ENCODE measurements at regions not wholly inside any gene's neighbourhood (a gene's known extent, or its start where the extent isn't known, plus 50 kb on each side); places are given as distances from the start of the nearest gene placed in this dataset.

GRCh38 chr17:72408641-72409040, 287.8 kb downstream of the SOX9 start:
- intact Hi-C loops (cut with DNase I, micrococcal nuclease), result no loop called here
- no peak overlapping the region for H3K27ac Mint-ChIP-seq

GRCh38 chr17:72409405-72410002, 288.7 kb downstream of the SOX9 start:
- DNase-seq, result no peak
- ChIA-PET POLR2A (no interaction called here), CTCF (no interaction called here)
- no peak overlapping the region for H3K4me3 Mint-ChIP-seq
- H3K4me1 ChIP-seq (ENCODE audit: insufficient read depth, low read length), result no peaks in the 10 kb centered on the region
- no peak overlapping the region for H3K4me3 ChIP-seq (ENCODE audit: low read length)
- H3K9me3 ChIP-seq (ENCODE audit: control insufficient read depth in 1 of 2, insufficient read depth in 1 of 2, low read length in 2 of 2), result peaks cover 0 to 7% of the 10 kb centered on the region in 2 experiments
- H3K27ac ChIP-seq (ENCODE audit: low read depth in 1 of 2, low read length in 2 of 2), result no peak overlapping the region
- no peak for ATAC-seq (ENCODE audit: poor library complexity)
- TF ChIP-seq CTCF (IDR thresholded peaks at IDR 0.05), result no peak
- H3K27ac Mint-ChIP-seq, result no peak overlapping the region
- no peaks in the 10 kb centered on the region for H3K36me3 ChIP-seq (ENCODE audit: insufficient read depth, low read length)
- H3K36me3 Mint-ChIP-seq (ENCODE audit: low read depth), result no peaks in the 10 kb centered on the region
- no peaks in the 10 kb centered on the region for H3K27me3 ChIP-seq (ENCODE audit: control insufficient read depth in 1 of 2, insufficient read depth in 2 of 2, low read length in 2 of 2)
- no peaks in the 10 kb centered on the region for H3K4me1 Mint-ChIP-seq (ENCODE audit: low read depth)
- no peaks in the 10 kb centered on the region for H3K27me3 Mint-ChIP-seq
- no peaks in the 10 kb centered on the region for H3K9me3 Mint-ChIP-seq
- intact Hi-C loops (cut with DNase I, micrococcal nuclease), result no loop called here

More at GRCh38 chr17:72408641-72409040, 287.8 kb downstream of the SOX9 start:
- POLR2A ChIA-PET, result no interaction called here
- ATAC-seq (ENCODE audit: poor library complexity), result no peak
- Histone ChIP-seq H3K36me3 (ENCODE audit: insufficient read depth, low read length) (no peaks in the 10 kb centered on the region), H3K4me3 (ENCODE audit: low read length) (no peak overlapping the region), H3K4me1 (ENCODE audit: insufficient read depth, low read length) (no peaks in the 10 kb centered on the region), H3K27me3 (ENCODE audit: control insufficient read depth in 1 of 2, insufficient read depth in 2 of 2, low read length in 2 of 2) (no peaks in the 10 kb centered on the region), H3K9me3 (ENCODE audit: control insufficient read depth in 1 of 2, insufficient read depth in 1 of 2, low read length in 2 of 2) (peaks cover 0 to 3% of the 10 kb centered on the region in 2 experiments), H3K27ac (ENCODE audit: low read depth in 1 of 2, low read length in 2 of 2) (no peak overlapping the region)
- no peaks in the 10 kb centered on the region for H3K36me3 Mint-ChIP-seq (ENCODE audit: low read depth)
- CTCF ChIA-PET, result no interaction called here
- H3K27me3 Mint-ChIP-seq, result no peaks in the 10 kb centered on the region
- H3K4me1 Mint-ChIP-seq (ENCODE audit: low read depth), result no peaks in the 10 kb centered on the region
- no peak for DNase-seq
- TF ChIP-seq CTCF (IDR thresholded peaks at IDR 0.05), result no peak
- H3K9me3 Mint-ChIP-seq, result no peaks in the 10 kb centered on the region
- no peak overlapping the region for H3K4me3 Mint-ChIP-seq

DNA sequence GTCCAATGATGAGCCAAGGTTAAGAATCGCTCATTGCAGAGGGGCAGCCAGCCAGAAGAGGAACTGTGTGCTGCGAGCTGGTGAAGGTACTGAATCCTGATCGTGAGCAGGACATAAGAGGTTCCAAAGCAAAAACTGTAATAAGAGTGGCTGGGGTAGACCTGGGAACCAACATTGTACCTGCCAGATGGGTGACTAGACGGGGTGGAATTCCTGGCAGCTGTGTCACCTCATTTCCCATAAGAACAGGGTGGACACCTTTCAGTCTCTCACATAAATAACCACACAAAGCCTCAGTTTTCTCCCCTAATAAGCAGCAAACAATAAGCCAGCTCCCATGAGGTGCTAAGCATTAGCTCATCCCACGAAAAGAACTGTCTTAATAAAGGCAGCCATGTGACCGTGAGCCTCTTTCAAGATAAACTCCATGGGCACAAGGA, 290.3 kb downstream of the SOX9 start:
- DNase-seq (no peak), ATAC-seq (ENCODE audit: poor library complexity) (no peak)
- Histone ChIP-seq H3K4me1 (ENCODE audit: insufficient read depth, low read length) (no peaks in the 10 kb centered on the region), H3K27me3 (ENCODE audit: control insufficient read depth in 1 of 2, insufficient read depth in 2 of 2, low read length in 2 of 2) (no peaks in the 10 kb centered on the region), H3K9me3 (ENCODE audit: control insufficient read depth in 1 of 2, insufficient read depth in 1 of 2, low read length in 2 of 2) (peaks cover 0 to 12% of the 10 kb centered on the region in 2 experiments), H3K36me3 (ENCODE audit: insufficient read depth, low read length) (no peaks in the 10 kb centered on the region), H3K4me3 (ENCODE audit: low read length) (no peak overlapping the region), H3K27ac (ENCODE audit: low read depth in 1 of 2, low read length in 2 of 2) (no peak overlapping the region)
- POLR2A ChIA-PET, result no interaction called here
- CTCF ChIA-PET, result no interaction called here
- Mint-ChIP-seq H3K4me3 (no peak overlapping the region), H3K27ac (no peak overlapping the region), H3K36me3 (ENCODE audit: low read depth) (no peaks in the 10 kb centered on the region), H3K4me1 (ENCODE audit: low read depth) (no peaks in the 10 kb centered on the region), H3K9me3 (no peaks in the 10 kb centered on the region), H3K27me3 (no peaks in the 10 kb centered on the region)
- TF ChIP-seq CTCF (IDR thresholded peaks at IDR 0.05), result no peak
- intact Hi-C loops (cut with DNase I, micrococcal nuclease), result no loop called here

Data from CD4-positive, alpha-beta T cell (primary cell).